ENCODE measurements at regions not wholly inside any gene's neighbourhood (a gene's known extent, or its start where the extent isn't known, plus 50 kb on each side); places are given as distances from the start of the nearest gene placed in this dataset.
"Not testable (repeated sequence)": the region's sequence is repeated elsewhere in the genome, so short reads cannot be mapped to it uniquely, and the experiment has no call there.

DNA sequence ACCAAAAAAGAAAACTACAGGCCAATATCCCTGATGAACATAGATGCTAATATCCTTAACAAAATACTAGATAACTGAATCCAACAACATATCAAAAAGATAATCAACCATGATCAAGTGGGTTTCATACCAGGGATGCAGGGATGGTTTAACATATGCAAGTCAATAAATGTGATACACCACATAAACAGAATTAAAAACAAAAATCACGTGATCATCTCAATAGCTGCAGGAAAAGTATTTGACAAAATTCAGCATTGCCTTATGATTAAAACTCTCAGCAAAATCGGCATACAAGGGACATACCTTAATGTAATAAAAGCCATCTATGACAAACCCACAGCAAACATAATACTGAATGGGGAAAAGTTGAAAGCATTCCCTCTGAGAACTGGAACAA, 199.9 kb downstream of the TXNL1 start:
- H3K27me3 ChIP-seq (ENCODE audit: control insufficient read depth in 2 of 2, insufficient read depth in 1 of 2, low read length in 1 of 2); DNase-seq (ENCODE audit: low read depth in 6 of 9, low spot score in 9 of 9); H3K36me3 ChIP-seq (ENCODE audit: control insufficient read depth in 2 of 2, insufficient read depth in 2 of 2, low read length in 1 of 2); H3K4me3 ChIP-seq (ENCODE audit: low read length in 2 of 2); H3K9me3 ChIP-seq (ENCODE audit: control insufficient read depth in 2 of 2, insufficient read depth in 1 of 2, low read length in 1 of 2); H3K4me1 ChIP-seq (ENCODE audit: control insufficient read depth in 2 of 2, insufficient read depth in 2 of 2, low read length in 2 of 2); H3K27ac ChIP-seq (ENCODE audit: low read depth in 1 of 2, low read length in 1 of 2): not testable (repeated sequence)
- WGBS, result 95% methylated on average over 2 of the region's 2 CpGs

DNA sequence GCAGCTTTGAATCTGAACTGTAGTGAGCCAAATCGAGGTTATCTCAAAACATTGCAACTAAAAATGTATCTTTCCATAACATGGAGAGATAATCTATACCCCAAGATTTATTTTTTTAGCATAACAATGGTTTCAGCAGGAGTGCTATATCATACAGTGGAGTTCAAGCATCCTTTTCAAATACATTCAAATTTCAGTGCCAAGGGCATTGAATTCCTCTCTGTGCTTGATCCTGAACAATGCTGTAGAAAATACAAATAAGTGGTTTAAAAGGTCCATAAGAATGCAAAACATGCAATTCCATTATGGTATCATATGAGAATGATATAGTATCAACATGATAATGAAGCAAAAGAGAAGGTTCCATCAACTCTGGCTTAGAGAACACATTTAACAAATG, 201.7 kb downstream of the TXNL1 start:
- H3K9me3 ChIP-seq (ENCODE audit: control insufficient read depth in 2 of 2, insufficient read depth in 1 of 2, low read length in 1 of 2), result no peaks in the 10 kb centered on the region
- H3K4me1 ChIP-seq (ENCODE audit: control insufficient read depth in 2 of 2, insufficient read depth in 2 of 2, low read length in 2 of 2), result no peaks in the 10 kb centered on the region
- no peaks in the 10 kb centered on the region for H3K36me3 ChIP-seq (ENCODE audit: control insufficient read depth in 2 of 2, insufficient read depth in 2 of 2, low read length in 1 of 2)
- H3K4me3 ChIP-seq (ENCODE audit: low read length in 2 of 2), result no peak overlapping the region
- WGBS, result 82% methylated on average over 1 of the region's 1 CpG
- no peaks in the 10 kb centered on the region for H3K27me3 ChIP-seq (ENCODE audit: control insufficient read depth in 2 of 2, insufficient read depth in 1 of 2, low read length in 1 of 2)
- no peak overlapping the region for H3K27ac ChIP-seq (ENCODE audit: low read depth in 1 of 2, low read length in 1 of 2)
- no peak for DNase-seq (ENCODE audit: low read depth in 6 of 9, low spot score in 9 of 9)

DNA sequence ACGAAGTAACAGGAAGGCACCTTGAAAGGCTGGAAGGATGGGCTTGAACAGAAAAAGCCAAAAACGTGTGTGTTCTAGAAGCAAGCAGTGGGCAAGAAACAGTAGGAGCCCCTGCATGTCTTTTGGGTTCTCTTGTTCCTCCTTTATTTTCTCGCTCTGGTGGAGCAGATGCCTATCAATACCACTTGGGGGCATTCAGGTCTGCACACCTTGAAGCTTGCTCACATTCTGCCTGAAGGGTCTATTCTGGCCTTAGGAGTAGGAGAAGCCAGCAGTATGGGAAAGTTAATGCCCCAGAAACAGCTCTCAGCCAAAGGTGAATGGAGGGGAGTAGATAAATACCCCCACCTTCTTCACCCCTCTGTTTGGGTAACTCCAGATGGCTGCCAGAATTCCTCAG, 204.5 kb downstream of the TXNL1 start:
- 94% methylated on average over 3 of the region's 3 CpGs for WGBS
- Histone ChIP-seq H3K9me3 (ENCODE audit: control insufficient read depth in 2 of 2, insufficient read depth in 1 of 2, low read length in 1 of 2) (no peaks in the 10 kb centered on the region), H3K27ac (ENCODE audit: low read depth in 1 of 2, low read length in 1 of 2) (no peak overlapping the region), H3K4me3 (ENCODE audit: low read length in 2 of 2) (no peak overlapping the region), H3K36me3 (ENCODE audit: control insufficient read depth in 2 of 2, insufficient read depth in 2 of 2, low read length in 1 of 2) (no peaks in the 10 kb centered on the region), H3K27me3 (ENCODE audit: control insufficient read depth in 2 of 2, insufficient read depth in 1 of 2, low read length in 1 of 2) (no peaks in the 10 kb centered on the region), H3K4me1 (ENCODE audit: control insufficient read depth in 2 of 2, insufficient read depth in 2 of 2, low read length in 2 of 2) (no peaks in the 10 kb centered on the region)
- no peak for DNase-seq (ENCODE audit: low read depth in 6 of 9, low spot score in 9 of 9)

DNA sequence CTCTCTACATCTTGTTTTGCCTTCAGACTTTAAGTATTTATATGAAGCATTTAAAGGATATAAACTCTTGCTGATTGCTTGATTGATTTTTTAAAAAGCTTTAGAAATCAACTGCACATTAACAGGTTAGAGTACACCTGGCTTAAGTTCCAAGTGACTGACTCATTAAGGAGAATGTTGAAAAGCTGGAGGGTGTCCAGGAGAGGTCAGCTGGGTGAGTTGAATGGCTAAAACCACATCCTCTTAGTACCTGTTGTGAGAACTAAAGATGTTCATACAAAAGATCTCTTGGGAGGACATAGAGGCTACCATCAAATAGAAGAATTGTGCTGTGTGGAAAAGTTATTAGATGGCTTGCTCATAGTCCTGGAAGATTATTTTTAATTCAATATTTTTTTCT, 206.8 kb downstream of the TXNL1 start:
- no peak for DNase-seq (ENCODE audit: low read depth in 6 of 9, low spot score in 9 of 9)

DNA sequence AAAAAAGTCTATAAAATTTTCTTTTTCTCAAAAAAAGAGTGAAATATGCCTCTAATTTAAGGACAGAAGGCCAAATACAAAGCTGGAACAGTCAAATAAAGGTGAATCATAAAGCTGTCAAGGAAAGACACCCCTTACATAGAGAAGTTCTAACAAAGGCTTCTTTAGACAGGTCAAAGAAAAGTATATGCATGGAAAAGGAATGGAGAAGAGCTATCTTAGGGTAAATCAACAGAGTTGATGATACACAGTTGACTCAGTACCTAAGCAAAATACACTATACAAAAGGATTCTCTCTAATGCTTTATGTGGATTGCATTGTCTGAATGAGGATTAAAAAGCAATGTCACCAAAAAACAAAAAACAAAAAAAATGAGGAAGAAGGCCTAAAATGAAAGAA, 214.8 kb downstream of the TXNL1 start:
- Histone ChIP-seq H3K4me1 (ENCODE audit: control insufficient read depth in 2 of 2, insufficient read depth in 2 of 2, low read length in 2 of 2) (no peaks in the 10 kb centered on the region), H3K4me3 (ENCODE audit: low read length in 2 of 2) (no peak overlapping the region), H3K9me3 (ENCODE audit: control insufficient read depth in 2 of 2, insufficient read depth in 1 of 2, low read length in 1 of 2) (no peaks in the 10 kb centered on the region), H3K36me3 (ENCODE audit: control insufficient read depth in 2 of 2, insufficient read depth in 2 of 2, low read length in 1 of 2) (no peaks in the 10 kb centered on the region), H3K27ac (ENCODE audit: low read depth in 1 of 2, low read length in 1 of 2) (no peak overlapping the region), H3K27me3 (ENCODE audit: control insufficient read depth in 2 of 2, insufficient read depth in 1 of 2, low read length in 1 of 2) (no peaks in the 10 kb centered on the region)
- no peak for DNase-seq (ENCODE audit: low read depth in 6 of 9, low spot score in 9 of 9)

More for the DNA sequence above, 206.8 kb downstream of the TXNL1 start:
- Histone ChIP-seq H3K4me1 (ENCODE audit: control insufficient read depth in 2 of 2, insufficient read depth in 2 of 2, low read length in 2 of 2) (no peaks in the 10 kb centered on the region), H3K27me3 (ENCODE audit: control insufficient read depth in 2 of 2, insufficient read depth in 1 of 2, low read length in 1 of 2) (no peaks in the 10 kb centered on the region), H3K36me3 (ENCODE audit: control insufficient read depth in 2 of 2, insufficient read depth in 2 of 2, low read length in 1 of 2) (no peaks in the 10 kb centered on the region), H3K4me3 (ENCODE audit: low read length in 2 of 2) (no peak overlapping the region), H3K27ac (ENCODE audit: low read depth in 1 of 2, low read length in 1 of 2) (no peak overlapping the region), H3K9me3 (ENCODE audit: control insufficient read depth in 2 of 2, insufficient read depth in 1 of 2, low read length in 1 of 2) (no peaks in the 10 kb centered on the region)

DNA sequence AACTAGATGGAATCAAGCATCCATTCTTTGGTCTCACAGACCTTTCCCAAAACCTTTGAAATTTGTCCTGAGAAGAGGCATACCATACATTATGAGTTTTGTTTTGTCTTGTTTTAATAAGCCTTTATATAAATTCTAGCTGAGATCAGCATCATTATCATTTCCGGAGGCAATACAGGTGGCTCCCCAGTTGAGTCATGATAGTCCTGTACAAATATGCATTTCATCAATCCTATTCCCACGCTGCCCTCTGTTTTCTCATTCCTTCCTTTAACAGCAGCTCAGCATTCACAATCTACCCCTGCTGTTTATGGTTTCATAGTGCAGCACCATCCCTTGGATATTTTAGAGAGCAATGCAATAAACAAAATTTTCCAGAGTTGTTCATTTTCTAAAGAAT, 216.7 kb downstream of the TXNL1 start:
- Histone ChIP-seq H3K9me3 (ENCODE audit: control insufficient read depth in 2 of 2, insufficient read depth in 1 of 2, low read length in 1 of 2) (no peaks in the 10 kb centered on the region), H3K4me1 (ENCODE audit: control insufficient read depth in 2 of 2, insufficient read depth in 2 of 2, low read length in 2 of 2) (no peaks in the 10 kb centered on the region), H3K27me3 (ENCODE audit: control insufficient read depth in 2 of 2, insufficient read depth in 1 of 2, low read length in 1 of 2) (no peaks in the 10 kb centered on the region), H3K4me3 (ENCODE audit: low read length in 2 of 2) (no peak overlapping the region), H3K27ac (ENCODE audit: low read depth in 1 of 2, low read length in 1 of 2) (no peak overlapping the region), H3K36me3 (ENCODE audit: control insufficient read depth in 2 of 2, insufficient read depth in 2 of 2, low read length in 1 of 2) (no peaks in the 10 kb centered on the region)
- WGBS, result 96% methylated on average over 2 of the region's 2 CpGs
- DNase-seq (ENCODE audit: low read depth in 6 of 9, low spot score in 9 of 9), result no peak

DNA sequence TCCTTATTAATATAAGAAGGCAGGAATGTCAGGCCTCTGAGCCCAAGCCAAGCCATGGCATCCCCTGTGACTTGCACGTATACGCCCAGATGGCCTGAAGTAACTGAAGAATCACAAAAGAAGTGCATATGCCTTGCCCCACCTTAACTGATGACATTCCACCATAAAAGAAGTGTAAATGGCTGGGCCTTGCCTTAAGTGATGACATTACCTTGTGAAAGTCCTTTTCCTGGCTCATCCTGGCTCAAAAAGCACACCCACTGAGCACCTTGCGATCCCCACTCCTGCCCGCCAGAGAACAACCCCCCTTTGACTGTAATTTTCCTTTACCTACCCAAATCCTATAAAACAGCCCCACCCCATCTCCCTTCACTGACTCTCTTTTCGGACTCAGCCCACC, 217.5 kb downstream of the TXNL1 start:
- WGBS, result 99% methylated on average over 5 of the region's 5 CpGs
- not testable (repeated sequence) for H3K27me3 ChIP-seq (ENCODE audit: control insufficient read depth in 2 of 2, insufficient read depth in 1 of 2, low read length in 1 of 2); H3K4me1 ChIP-seq (ENCODE audit: control insufficient read depth in 2 of 2, insufficient read depth in 2 of 2, low read length in 2 of 2); H3K27ac ChIP-seq (ENCODE audit: low read depth in 1 of 2, low read length in 1 of 2); H3K36me3 ChIP-seq (ENCODE audit: control insufficient read depth in 2 of 2, insufficient read depth in 2 of 2, low read length in 1 of 2); H3K9me3 ChIP-seq (ENCODE audit: control insufficient read depth in 2 of 2, insufficient read depth in 1 of 2, low read length in 1 of 2); H3K4me3 ChIP-seq (ENCODE audit: low read length in 2 of 2); DNase-seq (ENCODE audit: low read depth in 6 of 9, low spot score in 9 of 9)

DNA sequence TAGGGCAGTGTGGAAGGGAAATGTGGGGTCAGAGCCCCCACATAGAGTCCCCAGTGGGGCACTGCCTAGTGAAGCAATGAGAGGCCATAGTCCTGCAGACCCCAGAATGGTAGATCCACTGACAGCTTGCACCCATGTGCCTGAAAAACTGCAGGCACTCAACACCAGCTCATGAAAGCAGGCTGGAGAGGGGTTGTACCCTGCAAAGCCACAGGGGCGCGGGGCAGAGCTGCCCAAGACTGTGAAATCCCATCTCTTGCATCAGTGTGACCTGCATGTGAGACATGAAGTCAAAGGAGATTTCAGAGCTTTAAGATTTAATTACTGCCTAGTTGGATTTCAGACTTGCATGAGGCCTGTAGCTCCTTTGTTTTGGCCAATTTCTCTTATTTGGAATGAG, 224.0 kb downstream of the TXNL1 start:
- no peak for DNase-seq (ENCODE audit: low read depth in 6 of 9, low spot score in 9 of 9)
- Histone ChIP-seq H3K9me3 (ENCODE audit: control insufficient read depth in 2 of 2, insufficient read depth in 1 of 2, low read length in 1 of 2) (peaks cover 0 to 3% of the 10 kb centered on the region in 2 donors), H3K36me3 (ENCODE audit: control insufficient read depth in 2 of 2, insufficient read depth in 2 of 2, low read length in 1 of 2) (no peaks in the 10 kb centered on the region), H3K4me1 (ENCODE audit: control insufficient read depth in 2 of 2, insufficient read depth in 2 of 2, low read length in 2 of 2) (no peaks in the 10 kb centered on the region), H3K4me3 (ENCODE audit: low read length in 2 of 2) (no peak overlapping the region), H3K27me3 (ENCODE audit: control insufficient read depth in 2 of 2, insufficient read depth in 1 of 2, low read length in 1 of 2) (no peaks in the 10 kb centered on the region), H3K27ac (ENCODE audit: low read depth in 1 of 2, low read length in 1 of 2) (no peak overlapping the region)
- 98% methylated on average over 2 of the region's 2 CpGs for WGBS

DNA sequence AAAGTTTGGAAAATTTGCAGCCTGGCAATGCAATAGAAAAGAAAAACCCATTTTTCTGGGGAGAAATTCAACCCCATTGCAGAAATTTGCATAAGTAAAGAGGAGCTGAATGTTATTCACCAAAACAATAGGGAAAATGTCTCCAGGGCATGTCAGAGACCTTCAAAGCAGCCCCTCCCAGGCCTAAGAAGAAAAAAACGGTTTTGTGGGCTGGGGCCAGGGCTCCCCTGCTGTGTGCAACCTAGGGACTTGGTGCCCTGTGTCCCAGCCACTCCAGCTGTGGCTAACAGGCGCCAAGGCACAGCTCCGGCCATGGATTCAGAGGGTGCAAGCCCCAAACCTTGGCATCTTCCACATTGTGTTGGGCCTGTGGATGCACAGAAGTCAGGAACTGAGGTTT, 224.5 kb downstream of the TXNL1 start:
- WGBS, result 89% methylated on average over 3 of the region's 3 CpGs

DNA sequence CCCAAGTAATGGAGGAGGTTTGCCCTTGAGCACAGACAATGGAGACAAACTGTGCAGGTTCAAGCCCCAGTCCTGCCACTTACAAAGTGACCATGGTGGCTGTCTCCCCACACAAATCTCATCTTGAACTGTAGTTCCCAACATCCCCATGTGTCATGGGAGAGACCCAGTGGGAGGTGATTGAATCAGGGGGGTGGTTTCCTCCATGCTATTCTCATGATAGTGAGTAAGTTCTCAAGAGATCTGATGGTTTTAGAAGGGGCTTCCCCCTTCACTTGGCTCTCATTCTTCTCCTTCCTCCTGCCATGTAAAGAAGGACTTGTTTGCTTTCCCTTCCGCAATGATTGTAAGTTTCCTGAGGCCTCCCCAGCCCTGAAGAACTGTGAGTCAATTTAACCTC, 225.4 kb downstream of the TXNL1 start:
- Histone ChIP-seq H3K4me1 (ENCODE audit: control insufficient read depth in 2 of 2, insufficient read depth in 2 of 2, low read length in 2 of 2) (no peaks in the 10 kb centered on the region), H3K36me3 (ENCODE audit: control insufficient read depth in 2 of 2, insufficient read depth in 2 of 2, low read length in 1 of 2) (no peaks in the 10 kb centered on the region), H3K27ac (ENCODE audit: low read depth in 1 of 2, low read length in 1 of 2) (no peak overlapping the region), H3K27me3 (ENCODE audit: control insufficient read depth in 2 of 2, insufficient read depth in 1 of 2, low read length in 1 of 2) (no peaks in the 10 kb centered on the region), H3K9me3 (ENCODE audit: control insufficient read depth in 2 of 2, insufficient read depth in 1 of 2, low read length in 1 of 2) (peaks cover 0 to 3% of the 10 kb centered on the region in 2 donors), H3K4me3 (ENCODE audit: low read length in 2 of 2) (no peak overlapping the region)
- no peak for DNase-seq (ENCODE audit: low read depth in 6 of 9, low spot score in 9 of 9)
- WGBS, result 98% methylated on average over 1 of the region's 1 CpG

More for the DNA sequence above, 224.5 kb downstream of the TXNL1 start:
- Histone ChIP-seq H3K36me3 (ENCODE audit: control insufficient read depth in 2 of 2, insufficient read depth in 2 of 2, low read length in 1 of 2) (no peaks in the 10 kb centered on the region), H3K9me3 (ENCODE audit: control insufficient read depth in 2 of 2, insufficient read depth in 1 of 2, low read length in 1 of 2) (peaks cover 0 to 3% of the 10 kb centered on the region in 2 donors), H3K4me3 (ENCODE audit: low read length in 2 of 2) (no peak overlapping the region), H3K27ac (ENCODE audit: low read depth in 1 of 2, low read length in 1 of 2) (no peak overlapping the region), H3K27me3 (ENCODE audit: control insufficient read depth in 2 of 2, insufficient read depth in 1 of 2, low read length in 1 of 2) (no peaks in the 10 kb centered on the region), H3K4me1 (ENCODE audit: control insufficient read depth in 2 of 2, insufficient read depth in 2 of 2, low read length in 2 of 2) (no peaks in the 10 kb centered on the region)
- no peak for DNase-seq (ENCODE audit: low read depth in 6 of 9, low spot score in 9 of 9)
